Medulla oblongata (tissue), 1 donor: ENCODE measurements at regions not wholly inside any gene's neighbourhood (a gene's known extent, or its start where the extent isn't known, plus 50 kb on each side); places are given as distances from the start of the nearest gene placed in this dataset.
"Not testable (repeated sequence)": the region's sequence is repeated elsewhere in the genome, so short reads cannot be mapped to it uniquely, and the experiment has no call there.

Experiments
- DNase-seq: peaks from one replicate; pipeline ENCODE4 v3.0.0-alpha.2; 2015; ENCODE audit errors: extremely low spot score

DNA sequence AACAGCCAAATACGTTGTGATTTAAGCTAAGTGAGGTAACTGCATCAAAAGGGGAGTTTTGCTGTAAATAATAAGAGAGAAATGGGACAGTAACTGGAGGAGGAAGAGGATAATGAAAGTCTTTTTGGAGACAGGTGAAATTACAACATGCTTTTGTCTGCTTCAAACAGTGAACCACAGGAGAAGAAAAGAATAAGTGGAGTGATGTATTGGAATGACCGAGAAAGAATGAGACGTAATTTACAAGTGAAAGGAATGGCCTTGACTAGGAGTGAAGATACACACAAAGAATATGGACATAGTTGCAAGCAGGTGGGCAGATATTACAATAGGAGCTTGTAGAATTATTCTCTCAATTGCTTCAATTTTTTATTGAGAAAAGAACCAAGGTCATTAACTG is 550.8 kb downstream of the DIPK2A start:
- DNase-seq: no peak

DNA sequence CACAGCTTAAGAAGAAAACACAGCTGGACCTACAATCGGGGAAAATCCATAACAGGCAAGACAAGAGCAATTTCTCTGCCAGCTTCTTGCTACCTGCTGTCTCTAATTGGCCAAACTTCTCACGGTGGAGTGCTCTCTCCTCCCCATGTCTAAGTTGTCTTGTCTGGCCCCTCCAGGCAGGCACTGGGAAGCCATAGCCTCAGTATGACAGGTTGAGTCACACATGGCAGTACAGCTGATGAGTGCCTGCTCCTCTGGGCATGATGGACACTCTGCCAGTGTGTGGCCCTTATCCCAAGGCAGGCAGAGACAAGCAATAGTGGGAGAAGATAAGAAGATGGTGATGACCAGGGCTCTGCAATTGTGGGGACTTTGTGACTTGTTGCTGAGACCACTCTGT is 551.8 kb downstream of the DIPK2A start:
- DNase-seq: no peak

DNA sequence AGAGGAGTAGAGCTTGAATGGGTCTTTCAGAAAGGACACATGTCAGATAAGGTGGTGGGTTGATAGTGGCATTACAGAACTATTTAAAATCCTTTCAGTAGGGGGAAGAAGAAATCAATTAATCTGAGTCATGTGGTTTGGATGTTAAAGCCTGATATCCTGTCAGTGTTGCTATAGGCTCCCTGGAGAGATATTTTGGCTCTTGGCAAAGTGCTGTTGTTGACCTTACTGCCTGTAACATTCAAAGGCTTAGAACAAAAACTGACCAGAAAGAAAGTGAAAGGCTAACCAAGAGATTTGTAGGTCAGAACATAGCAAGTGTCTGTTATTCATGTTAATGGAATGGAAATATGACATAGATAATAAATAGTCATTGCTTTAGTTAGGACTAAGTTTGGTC is 552.9 kb downstream of the DIPK2A start:
- no peak for DNase-seq

DNA sequence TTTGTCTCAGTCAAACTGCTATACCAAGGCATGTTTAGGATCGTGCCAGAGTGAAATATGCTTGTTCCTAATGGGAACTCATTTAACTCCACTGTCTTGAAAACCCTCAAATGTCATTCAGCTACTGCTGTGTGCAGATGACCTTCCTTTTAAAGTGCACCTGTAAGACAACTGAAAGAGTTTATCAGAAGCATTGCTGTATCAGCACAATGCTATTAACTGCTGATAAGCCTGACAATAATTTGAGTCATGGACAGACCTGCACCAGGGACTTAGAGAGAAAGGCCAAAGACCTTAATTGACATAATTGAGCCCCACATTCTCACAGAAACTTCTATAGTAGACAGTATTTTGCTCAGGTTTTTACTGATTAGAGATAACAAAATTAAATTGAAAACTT is 557.9 kb downstream of the DIPK2A start:
- no peak for DNase-seq

DNA sequence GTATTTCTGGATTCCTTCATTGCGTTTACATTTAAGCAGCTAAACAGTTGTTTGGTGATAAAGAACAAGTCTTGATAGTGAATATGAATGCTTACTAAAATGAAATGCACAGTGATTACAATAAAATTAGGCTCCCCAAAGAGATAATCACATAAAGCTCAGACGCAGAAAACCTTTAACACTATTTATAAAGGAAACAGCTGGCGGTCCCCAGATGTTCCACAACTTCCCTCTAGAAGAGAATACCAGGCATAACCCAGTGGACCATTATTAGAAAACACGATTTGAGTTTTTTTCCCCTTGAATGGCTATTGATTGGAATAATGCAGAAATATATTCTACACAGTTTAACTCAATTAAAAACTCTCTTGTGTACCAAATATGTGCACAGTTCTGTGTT is 573.2 kb downstream of the DIPK2A start:
- no peak for DNase-seq

DNA sequence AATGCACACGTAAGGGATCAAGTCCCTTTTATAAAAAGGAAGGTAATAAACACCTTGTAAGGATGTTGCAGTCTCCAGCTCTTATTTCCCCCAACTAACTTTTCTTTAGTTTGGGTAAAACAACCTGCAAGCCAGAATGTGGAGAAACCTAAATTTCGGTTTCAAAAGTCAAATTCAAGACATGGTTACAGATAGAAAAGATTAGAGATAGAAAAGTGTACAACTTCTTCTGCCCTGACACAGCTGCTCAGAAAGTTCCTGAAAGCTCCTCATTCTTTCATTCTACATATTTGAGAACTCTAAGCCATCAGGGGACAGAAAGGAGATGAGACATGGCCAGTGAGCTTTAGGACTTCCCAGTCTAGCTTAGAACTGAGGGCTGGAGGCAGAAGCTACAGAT is 574.9 kb downstream of the DIPK2A start:
- no peak for DNase-seq

DNA sequence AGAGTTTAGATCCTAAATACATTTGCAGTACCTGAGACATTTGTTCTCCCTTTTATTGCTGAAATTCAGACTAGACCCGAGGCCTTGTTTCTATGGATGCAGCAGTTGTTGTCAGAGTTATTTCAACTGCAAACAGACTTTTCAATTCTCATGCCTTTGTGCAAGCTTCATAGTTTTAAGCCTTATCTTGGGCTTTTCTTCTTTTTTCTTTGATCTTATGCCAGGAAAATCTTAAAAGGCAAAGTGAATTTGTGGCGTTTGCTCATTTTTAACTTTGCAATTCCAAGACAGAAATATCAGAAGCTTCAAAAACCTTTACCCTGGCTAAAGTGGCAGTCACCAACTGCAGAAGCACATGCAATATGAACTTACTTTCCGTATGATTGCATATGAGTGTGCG is 576.7 kb downstream of the DIPK2A start:
- no peak for DNase-seq

DNA sequence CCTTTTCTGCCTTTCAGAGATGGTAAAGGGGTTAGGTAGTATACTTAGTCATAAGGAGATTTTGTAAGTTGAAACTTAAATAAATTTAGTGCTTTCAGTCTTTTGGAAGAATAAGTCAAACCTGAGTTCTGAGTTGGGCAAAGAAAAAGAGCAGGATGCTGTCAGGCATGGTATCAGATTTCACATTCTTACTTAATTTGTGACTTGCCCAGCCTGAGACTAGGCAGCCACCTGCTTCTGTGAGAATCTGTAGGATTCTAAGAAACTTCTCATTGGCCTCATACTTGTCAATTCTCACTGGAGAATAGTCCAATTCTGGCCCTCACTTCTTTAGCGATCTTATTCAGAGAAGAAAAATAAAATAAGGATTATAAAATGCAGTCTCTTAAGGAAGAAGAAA is 577.5 kb downstream of the DIPK2A start:
- DNase-seq: no peak

DNA sequence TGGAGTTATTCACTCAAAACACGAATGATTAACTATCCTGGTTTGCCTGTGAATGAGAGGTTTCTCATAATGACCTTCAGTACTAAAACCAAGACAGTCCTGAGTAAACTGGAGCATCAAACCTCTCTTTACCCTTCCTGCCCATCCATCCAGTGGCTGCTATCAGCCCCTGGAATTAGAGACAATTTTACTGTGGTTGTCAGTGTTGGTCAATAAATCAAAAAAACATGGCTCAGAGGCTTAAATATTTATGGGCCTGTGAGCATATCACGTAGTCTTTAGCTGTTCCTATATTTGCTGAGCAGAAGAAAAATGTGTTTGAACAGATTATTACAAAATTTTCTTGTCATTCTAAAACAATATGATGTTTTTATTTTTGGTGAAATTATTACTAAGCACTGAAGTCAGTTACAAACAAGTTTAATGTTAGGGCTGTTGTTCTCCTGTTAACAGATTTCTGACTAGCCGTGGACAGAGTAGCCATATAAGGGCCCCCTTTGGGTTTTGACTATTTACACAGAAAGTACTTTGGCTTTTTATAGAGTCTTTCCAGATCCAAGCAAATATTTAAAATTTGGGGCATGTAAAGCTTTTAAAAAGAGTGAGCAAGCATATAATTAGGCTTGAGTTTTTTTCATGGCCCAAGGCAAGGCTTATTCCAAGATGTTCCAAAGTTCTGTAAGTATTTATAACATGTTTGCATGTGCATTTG is 580.9 kb downstream of the DIPK2A start:
- no peak for DNase-seq

DNA sequence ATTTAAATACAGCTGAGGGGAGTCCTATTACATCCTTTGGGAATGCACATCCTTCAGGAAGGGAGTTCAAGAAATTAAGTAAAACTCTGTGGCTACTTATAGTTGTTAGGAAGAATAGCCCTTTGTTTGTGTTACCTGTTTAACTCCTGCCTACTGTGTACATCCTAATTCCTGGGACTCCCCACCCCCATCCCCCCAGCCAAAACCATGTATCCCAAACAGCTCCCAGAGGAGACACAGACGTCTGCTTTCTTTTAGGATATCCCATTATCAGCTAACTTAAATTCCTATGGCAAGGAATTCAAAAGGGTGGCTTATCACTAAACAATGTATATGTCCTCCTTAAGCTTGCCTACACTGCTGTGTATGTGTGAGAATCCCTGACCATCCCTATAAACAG is 581.7 kb downstream of the DIPK2A start:
- no peak for DNase-seq

DNA sequence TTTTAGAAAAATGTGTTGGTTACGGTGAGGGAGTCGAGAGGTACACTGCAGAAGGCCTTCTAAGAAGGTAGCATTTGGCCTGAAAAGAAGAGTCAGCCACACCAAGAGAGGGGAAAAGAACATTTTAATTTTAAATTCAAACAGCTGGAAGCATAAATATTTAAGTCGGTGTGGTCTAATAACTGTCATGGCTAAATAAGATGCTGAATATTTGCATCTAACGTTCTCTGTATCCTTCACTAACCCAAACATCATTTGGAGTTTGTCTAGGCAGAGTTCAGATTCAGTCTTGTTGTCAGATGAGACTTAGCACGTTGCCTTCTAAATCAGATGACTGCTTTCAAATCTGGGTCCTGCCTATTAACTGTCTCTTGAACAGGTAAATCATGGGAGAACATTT is 583.3 kb downstream of the DIPK2A start:
- DNase-seq: no peak

DNA sequence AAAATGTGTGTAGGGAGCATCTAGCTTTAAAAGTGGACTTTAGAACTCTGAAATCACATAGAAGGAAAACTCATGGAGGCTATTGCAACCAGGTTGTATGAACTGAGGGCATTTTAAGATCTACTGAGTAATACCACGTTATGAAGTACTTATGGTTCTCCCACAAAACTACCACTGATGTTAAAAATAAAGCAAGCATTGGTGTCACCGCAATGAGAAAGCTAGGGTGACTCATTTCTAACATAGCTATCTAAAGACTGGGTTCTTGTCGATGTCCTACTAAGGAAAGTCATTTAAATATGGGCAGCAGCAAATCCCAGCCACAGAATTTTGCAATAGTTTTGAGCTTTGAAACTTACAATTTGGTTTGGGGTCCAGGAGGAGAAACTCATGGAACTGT is 584.8 kb downstream of the DIPK2A start:
- DNase-seq: no peak

DNA sequence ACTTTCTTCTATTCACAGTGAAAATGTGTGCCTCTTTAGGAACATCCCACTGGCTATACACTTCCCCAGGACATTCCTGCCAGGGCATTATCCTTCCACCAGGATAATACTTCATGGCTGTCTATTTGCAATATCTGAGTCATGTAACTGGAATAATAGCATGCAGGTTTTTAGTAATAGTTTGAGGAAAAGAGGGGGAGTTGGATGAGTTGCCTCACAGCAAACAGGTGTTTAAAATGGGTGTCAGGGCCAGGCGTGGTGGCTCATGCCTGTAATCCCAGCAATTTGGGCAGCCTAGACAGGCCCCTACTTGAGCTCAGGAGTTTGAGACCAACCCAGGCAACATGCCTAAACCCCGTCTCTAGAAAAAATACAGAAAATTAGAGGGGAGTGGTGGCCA is 585.9 kb downstream of the DIPK2A start:
- no peak for DNase-seq

DNA sequence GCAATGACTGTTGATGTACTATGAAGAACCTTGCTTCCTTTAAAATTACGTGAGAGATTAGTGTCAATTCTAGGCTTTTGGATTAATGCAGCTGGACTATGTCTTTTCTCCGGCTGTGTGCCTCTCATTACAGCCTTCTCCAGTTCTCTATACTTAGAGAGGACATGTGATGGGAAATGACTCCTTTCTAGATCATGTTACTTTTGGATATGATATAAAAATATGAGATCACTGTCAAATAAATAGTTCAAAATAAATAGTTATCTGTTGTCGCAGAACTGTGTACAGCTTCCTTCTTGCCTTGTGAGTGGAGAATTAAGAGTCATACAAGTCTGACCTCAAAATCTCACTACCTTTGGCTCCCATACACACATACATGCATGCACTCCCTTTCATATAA is 592.4 kb downstream of the DIPK2A start:
- no peak for DNase-seq

DNA sequence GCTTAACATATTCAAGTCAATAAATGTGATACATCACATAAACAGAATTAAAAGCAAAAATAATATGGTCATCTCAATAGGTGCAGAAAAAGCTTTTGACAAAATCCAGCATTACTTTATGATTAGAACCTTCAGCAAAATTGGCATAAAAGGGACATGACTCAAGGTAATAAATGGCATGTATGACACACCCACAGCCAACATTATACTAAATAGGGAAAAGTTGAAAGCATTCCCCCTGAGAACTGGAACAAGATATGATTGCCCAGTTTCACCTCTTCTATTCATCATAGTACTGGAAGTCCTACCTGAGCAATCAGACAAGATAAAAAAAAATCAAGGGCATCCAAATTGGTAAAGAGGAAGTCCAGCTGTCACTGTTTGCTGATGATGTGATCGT is 594.7 kb downstream of the DIPK2A start:
- no peak for DNase-seq

DNA sequence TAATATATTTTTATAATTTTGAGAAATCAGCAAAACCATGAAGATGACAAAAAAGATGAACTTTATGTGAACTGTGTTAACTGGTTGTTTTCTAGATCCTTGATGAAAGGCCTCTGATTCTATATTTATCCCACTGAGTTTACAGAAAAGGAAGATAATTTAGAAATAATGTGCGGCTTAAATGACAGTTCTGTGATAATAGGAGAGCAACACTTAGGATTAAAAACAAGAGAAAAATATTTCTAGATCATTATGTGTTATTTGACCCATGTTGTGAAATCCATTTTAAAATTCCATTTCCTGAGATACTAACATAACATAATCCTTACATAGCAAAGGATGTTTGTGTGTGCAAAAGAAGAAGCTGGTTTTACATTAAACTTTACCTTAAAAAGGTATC is 598.0 kb downstream of the DIPK2A start:
- DNase-seq: no peak

DNA sequence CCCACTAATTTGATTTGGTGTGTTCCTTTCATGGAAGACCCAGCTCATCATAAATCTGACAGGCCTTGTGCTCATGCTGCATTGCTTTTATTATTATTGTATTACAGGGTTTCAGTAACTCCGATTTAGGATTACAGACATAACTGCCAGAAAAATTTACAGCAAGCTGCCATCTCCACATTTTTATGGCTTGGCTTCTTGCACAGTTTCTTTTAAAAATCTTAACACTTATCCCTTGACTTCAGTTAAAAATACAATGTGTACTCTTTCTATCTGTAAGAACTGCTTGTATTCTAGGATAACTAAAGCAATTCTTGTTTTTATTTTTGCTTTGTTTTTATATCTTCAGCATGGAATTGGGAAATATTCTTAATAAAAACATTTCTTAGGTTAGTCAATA is 612.2 kb downstream of the DIPK2A start:
- no peak for DNase-seq

DNA sequence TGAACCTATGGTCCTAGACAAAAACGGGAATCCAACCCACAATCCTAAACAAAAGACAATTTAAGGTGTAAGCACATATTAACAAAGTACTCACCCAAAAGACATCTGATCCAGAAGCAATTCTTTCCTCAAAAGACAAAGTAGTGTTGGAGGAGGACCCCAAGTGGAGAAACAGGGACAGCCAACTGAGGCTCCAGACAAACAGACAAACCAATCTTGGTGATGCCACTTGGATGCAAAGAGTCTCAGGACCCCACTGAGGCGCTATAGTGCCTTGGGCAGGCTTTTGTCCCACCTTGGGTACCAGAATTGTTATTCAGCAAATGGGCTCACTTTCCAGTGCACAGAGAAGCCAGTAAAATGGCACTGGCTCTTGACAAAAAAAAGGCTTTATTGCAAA is 613.8 kb downstream of the DIPK2A start:
- no peak for DNase-seq

DNA sequence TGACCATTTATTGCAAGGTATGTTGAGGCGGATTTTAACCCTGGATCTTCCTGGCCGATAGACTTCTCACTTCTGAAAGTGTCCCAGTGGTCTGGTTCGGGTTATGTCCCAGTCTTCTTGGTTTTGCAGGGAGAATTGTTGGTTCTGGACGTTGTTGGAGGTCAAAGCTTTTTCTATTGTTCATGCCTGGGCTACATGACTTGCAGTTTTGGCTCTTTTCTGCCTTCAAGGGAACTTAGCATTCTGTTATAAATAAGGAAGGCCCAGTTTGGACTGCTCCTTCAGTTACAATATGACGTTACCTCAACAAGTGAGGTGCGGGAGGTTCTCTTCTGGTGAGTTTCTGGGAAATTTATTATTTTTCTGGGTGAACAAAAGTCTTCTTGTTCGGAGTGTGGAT is 614.3 kb downstream of the DIPK2A start:
- DNase-seq: no peak

DNA sequence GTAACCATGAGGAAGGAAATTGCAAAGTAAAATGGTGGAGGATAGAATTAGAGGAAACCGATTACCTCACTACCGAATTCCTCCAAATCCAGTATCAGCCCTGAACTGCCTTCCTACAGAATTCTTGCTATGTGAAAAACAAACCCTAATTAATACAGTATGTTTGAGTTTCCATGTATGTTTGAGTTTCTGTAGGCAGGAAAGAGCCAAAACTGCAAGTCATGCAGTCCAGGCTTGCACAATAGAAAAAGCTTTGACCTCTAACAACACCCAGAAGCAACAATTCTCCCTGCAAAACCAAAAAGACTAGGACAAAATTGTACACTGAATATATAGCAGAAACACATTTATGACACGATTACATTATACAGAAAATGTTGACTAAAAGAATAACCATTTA is 614.8 kb downstream of the DIPK2A start:
- no peak for DNase-seq

DNA sequence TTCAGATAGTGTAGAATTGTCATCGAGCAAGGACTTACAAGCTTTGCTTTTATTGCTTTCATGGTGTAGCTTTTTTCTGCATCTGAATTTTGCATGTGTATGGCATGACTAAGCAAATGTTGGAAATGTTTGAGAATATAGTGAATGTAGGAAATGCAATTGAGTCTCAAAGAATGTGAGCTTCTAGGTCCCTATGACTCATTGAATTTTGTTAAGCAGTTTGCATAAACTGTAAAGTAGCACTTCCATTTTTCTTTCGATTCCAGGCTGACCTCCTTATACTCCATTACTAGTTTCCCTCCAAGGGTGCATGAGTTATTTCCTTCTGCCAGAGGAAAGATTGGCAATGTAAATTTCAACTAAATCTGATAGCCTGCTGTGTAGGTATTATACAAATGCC is 619.2 kb downstream of the DIPK2A start:
- DNase-seq: no peak

DNA sequence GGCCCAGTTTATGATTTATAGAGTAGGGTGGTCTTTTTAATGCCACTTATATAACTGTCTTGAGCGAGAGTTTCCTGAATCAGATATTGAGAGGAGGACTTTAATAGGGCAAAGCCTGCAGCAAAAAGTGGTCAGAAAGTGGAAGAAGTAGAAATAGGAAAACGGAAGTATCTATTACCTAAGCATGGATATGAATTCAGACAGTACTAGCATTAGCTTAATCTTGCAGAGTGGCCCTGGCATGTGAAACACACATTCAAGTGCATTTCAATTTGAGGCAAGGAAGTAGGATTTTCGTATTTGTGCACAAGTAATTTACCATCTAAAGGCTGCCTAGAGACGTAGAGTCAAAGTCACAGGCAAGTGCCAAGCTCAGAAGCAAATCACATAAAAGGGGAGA is 622.3 kb downstream of the DIPK2A start:
- DNase-seq: no peak

DNA sequence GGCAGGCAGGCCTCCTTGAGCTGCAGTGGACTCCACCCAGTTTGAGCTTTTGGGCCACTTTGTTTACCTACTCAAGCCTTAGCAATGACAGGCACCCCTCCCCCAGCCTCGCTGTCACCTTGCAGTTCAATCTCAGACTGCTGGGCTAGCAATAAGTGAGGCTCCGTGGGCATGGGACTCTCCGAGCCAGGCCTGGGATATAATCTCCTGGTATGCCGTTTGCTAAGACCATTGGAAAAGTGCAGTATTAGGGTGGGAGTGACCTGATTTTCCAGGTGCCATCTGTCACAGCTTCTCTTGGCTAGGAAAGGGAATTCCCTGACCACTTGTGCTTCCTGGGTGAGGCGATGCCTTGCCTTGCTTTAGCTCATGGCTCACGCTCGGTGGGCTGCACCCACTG is 648.6 kb downstream of the DIPK2A start:
- DNase-seq: not testable (repeated sequence)

DNA sequence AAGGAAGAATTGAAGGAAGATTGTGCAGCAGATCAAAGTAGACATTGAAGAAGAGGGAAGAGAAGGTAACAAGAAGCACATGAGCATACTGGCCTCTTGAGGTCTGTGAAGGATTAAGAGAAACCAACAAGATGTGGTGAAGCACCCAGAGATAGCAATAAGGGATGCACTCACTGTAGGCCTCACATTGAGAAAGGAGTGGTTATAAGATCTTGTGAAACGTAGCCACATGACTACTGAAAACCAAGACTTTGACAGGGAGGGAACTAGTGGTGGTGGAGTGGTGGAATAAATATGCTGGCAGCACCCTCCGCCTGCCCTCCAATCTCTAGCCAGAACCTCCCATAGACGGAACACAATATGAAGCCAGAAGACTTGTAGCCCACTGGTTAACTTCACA is 651.2 kb downstream of the DIPK2A start:
- no peak for DNase-seq

DNA sequence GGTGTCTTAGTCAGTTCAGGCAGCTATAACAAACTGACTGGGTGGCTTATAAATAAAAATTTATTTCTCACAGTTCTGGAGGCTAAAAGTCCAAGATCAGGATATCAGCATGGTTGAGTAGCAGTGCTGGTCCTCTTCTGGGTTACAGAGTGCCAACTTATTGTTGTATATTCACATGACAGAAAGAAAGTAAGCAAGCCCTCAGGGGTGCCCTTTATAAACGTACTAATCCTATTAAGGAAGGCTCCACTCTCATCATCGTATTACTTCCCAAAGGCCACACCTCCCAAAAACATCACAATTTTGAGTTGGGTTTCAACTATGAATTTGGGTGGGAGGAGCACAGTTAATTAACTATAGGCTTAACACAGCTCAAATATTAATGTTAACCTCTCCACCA is 653.0 kb downstream of the DIPK2A start:
- DNase-seq: no peak
